Activated T-helper 9 cell treated with anti-CD3 and anti-CD28 coated beads, Interleukin-2, amount 50 U/mL, for 16 hours (primary cell): ENCODE measurements at regions not wholly inside any gene's neighbourhood (a gene's known extent, or its start where the extent isn't known, plus 50 kb on each side); places are given as distances from the start of the nearest gene placed in this dataset.
"Not testable (repeated sequence)": the region's sequence is repeated elsewhere in the genome, so short reads cannot be mapped to it uniquely, and the experiment has no call there.

Experiments
- DNase-seq: peaks from one replicate; pipeline ENCODE4 v3.0.0-alpha.2; 2020; ENCODE audit warnings: low read depth

DNA sequence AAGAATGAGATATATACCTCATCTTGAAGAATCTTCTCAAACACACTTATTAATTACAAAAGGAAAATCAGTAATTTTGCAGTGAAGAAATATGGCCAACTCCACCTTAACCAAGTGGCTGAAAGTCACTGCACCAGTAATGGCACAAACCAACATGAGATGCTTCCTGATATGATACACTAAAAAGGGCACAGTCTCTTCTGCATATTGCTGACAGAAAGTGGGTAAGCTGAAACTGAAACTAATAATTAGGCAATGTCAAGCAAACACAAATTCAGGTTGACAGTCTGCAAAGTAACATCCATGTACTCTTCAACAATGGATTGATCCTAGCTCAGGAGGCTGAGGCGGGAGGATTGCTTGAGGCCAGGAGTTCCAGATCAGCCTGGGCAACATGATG lies 56.1 kb downstream of the ZNF22 start:
- DNase-seq: not testable (repeated sequence)

DNA sequence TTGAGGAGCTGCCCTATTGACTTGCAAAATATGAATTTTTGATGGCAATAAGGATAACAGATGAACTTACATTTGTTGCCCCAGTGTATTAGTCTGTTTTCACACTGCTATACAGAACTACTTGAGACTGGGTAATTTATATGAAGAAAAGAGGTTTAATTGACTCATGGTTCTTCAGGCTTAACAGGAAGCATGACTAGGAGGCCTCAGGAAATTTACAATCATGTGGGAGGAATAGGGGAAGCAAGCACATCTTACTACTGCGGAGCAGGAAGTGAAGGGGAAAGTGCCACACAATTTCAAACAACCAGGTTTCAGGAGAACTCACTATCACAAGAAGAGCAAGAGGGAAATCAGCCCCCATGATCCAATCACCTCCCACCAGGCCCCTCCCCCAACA lies 57.9 kb downstream of the ZNF22 start:
- DNase-seq: no peak

DNA sequence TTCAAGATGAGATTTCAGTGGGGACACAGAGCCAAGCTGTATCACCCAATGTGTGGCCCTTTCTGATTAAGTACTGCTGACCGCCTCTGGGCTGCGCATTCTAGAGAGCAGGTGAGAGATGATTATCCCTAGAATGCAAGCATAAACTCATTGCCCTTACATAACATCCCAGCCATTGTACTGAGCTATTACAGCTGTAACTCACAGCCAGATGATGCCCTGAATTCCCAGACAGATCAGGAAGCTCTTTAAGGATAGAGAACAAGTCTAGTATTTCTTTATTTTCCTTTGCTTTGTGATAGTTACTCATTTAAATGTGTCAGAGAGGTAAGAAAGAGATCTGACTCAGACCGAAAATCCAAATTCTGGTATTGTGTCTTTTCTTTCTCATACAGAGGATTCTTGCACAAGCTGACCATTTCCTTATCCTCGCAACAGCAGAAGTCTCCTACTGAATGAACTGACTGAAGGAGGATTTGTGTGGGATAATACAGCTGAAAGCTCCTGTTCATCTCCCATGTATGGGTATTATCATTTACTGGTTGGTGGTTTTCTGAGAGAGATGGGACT lies 58.4 kb downstream of the ZNF22 start:
- no peak for DNase-seq

DNA sequence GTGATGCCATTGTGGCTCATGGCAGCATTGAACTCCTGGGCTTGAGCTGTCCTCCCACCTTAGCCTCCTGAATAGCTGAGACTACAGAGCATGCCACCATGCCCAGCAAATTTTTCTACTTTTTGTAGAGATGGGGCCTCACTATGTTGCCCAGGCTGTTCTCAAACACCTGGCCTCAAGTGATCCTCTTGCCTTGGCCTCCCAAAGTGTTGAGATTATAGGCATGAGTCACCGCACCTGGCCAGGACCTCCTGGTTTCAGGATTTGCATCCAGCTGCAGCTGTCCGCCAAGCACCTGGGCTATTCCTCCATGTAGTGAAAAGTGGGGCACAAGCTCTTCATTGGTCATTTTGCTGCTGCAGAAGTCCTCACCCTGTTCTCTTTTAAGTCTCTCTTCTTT lies 58.9 kb downstream of the ZNF22 start:
- no peak for DNase-seq

DNA sequence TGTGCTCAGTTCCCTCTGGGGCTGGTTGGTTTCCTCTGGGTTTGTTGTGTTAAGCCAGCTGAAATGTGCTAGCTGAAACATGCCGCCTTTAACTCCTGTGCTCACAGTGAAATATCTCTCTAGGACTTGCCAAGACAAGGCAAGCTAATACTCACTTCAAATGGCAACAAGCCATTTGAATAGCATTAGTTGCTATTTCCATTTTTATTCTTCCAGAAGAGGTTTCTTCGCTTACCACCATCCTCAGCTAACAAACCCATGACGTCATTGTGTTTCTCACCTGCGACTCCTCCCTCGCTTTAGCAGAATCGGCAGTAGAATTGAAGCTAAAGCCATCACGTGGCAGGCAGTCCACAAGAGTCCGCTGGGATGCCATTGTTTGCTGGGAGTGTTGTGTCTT lies 61.3 kb downstream of the ZNF22 start:
- DNase-seq: no peak

DNA sequence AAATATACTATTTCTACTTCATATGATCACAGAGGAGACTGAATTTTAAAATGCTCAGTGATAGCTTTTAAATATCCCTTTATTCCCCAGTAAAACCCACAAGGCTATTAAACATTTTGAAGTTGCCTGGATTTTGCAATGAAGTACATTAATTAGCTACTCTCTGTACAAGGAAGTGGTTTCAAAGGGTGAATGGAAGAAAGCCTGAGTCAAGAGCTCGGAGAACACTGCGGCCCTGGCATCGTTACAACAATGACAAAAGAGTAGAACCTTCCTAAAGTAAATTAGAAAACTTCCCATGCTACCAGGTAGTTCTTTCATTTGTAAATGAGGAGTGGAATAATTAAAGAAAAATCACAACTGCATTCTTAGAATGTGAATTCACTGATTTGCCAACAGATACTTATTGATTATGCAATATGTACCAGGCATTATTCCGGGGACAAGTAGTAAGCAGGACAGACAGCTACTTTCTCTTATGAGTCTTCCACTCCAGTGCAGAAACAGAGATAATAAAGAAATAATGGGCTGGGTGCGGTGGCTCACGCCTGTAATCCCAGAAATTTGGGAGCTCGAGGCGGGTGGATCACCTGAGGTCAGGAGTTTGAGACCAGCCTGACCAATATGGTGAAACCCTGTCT lies 63.0 kb downstream of the ZNF22 start:
- DNase-seq: no peak

DNA sequence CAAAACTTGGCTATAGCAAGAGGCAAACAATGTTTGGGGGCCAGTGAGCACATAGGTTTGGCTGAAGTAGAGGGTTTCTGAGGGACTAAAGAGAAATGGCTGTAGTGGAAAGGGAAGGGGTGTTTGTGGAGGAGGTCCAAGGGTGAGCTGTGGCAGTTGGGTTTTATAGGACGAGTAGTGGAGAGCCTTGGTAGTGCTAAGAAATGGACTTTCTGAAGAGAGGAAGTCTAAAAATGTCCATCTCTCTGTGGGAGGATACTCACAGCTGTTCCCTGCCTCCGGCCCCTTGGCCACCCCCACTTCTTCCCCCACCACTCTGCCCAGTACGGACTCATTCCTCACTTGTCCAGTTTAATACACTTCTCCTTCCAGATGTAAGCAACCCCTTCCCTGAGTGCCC lies 64.3 kb downstream of the ZNF22 start:
- DNase-seq: no peak

DNA sequence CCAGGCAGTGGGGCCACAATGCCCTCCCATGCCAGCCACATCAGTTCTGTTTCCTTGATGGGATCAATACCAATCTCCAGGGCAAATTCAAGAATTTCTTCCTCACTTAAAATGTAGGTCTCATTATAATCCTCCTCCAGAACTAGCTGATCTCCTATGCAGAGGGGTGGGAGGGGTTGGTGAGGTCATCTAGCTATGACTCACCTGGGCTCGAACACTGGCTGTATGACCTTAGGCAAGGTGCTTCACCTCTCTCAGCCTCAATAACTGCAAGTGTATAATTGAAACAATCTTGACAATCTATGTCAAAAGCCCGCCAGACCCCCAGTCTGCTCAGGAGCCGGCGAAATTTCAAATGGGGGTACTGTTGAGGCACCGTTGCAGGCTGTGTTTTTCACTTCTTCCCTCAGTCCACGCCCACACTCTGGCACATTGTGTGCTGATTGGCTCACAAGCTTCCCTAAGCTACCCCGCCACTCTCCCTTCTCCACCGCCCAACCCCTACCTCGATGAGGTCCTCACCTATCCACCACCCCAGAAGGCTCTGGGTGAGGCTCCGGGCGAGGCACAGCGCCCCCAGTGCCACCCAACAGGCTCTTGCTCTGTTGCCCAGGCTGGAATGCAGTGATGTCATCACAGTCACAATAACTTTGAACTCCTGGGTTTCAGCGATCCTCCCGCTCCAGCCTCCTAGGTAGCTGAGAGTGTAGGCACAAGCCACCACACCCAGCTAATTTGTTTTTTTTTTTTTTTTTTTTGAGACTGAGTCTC lies 70.5 kb downstream of the ZNF22 start:
- DNase-seq: no peak

DNA sequence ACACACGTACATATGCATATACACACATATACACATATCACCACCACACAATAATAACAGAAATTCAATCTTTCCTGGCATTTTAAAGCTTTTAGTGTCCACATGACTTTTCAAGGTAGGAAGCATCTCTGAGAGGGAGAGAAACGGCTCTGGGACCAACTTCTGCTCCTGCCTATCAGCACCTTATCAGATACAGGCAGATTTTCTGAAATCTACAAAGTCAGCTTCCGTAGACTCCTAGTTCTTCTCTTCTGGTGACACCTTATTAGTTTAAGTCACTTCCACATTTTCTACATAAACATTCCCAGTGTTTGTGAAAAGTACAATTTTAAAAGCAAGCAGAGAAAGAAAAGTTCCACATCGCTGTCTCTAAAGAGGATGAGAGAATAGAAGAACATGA lies 74.5 kb downstream of the ZNF22 start:
- DNase-seq: no peak

DNA sequence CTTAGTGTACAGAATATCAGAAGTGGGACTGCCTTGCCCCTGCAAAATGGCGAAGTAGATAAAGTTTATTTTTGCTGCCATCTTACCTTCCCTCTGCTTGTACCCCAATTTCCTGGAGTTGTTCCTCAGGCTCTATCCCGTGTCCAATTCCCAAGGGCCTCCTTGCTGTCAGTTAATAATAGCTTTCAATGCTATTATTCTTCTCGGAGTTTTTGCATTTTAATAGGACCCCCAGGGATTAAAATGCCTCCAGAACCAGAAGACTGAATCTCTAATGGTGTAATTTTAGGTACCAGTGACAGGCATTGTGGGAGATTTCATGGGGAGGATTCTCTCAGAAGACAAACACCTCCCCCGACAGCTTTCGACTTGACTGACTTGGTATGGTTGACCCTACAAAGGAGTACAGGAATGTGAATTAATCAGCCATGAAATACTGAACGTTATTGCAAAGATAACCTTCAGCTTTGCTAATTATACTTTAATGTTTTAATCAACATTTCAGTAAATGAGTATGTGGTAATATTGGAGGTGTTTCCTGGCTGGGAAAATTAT lies 75.2 kb downstream of the ZNF22 start:
- DNase-seq: no peak

DNA sequence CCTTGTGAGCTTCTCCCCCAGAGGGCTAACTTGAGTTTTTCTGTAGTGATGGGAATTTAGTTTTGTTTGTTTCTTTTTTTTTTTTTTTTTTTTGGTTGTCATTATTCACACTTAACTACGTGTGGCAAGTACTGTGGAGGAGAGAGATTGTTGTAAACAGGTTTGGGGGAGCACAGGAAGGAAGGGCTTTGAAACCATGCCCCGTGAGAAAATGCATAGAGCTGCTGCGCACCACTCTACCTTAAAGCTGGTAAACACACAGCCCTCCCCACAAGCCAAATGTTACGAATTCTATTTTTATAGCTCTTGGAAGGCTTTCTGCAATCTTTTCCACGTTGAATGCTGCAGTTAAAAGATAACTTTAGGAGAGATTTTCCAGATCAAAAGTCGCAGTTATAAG lies 76.2 kb downstream of the ZNF22 start:
- DNase-seq: no peak

DNA sequence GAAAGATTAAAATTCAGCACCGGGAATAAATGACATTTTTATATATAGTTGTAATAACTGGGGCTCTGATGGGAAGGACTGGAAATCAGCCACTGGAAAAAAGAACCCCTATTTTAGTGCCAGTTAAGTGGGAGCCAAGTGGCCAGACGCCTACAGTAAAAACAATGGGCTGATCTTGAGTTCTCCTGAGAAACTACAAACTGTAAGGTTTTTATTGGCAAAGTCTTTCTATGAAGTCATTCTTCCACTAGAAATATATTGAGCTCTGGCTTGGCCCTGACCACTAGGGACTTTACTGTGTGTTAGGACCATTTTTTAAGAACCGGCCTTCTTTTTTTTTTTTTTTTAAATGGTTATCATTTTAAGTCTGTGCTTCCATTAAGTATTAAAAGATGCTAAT lies 79.6 kb downstream of the ZNF22 start:
- no peak for DNase-seq

DNA sequence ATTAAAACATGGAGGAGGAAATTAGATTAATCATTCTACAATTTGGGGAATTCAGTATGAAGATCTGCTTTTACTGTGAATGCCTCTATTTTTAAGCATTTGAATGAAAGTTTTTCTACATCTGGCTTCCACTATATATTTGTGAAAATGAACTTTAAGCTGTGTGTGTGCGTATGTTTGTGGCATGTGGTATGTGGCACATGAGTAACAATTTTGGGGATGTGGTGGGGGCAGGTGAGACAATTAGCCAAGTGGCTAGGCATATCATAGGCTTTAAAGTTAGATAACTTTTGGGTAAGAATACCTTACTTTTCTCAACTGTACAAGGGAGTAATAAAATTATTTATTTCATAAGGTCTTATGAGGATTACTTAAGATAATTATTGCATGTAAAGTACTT lies 81.5 kb downstream of the ZNF22 start:
- DNase-seq: no peak

DNA sequence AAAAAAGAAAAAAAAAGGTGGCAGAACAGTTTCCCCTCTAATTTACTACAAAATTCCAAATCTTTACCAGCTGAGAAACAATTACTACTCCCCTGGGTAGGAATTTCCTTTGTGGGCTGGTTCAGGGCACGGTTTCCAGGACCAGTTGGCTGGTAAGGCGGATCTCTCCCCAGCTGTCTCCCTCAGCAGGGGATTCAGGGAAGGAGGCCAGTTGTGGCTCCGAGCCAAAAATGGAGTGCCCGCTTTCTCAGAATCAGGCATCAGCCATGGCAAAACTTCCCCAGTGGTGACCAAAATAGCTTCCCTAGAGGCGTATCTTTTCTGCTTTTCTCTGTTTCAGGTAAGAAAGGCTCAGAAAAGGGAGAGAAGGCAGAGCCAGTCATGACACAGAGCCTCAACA lies 91.2 kb downstream of the ZNF22 start:
- DNase-seq: no peak

DNA sequence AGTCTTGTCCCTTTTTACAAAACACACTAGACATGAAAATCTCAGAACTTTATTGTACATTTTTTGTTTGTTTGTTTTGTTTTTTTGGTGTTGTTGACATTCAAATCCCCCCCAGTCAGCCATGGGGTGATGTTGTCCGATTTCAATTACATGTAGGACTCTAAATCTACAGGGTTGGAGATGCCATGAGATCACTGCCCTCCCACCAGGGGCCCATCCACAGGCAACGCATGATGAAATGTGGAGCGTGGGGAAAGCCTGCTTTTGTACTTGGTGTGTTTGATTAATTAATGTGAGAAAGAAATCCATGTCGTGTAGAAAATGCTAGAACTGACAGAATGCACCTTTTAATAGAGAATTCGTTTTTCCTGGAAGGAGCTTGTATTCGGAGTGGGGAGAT lies 93.2 kb downstream of the ZNF22 start:
- no peak for DNase-seq

DNA sequence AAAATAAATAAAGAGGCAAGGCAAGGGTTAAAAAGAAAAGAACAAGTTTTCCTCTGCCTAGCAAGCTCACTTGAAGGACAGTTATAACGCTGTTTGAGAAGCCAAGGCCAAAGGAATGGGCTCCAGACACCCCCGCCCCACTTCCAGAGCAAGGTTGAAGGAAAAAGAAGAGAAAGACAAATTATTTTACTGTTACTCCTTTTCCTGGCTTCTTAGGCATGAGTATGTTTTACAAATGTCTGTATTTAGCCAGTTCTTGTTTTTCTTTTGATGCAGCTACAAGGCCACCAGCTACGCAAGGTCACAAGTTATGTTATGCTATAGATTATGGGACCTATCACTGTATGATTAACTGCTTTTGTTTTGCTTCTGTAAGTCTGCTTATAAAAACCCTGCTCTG lies 94.6 kb downstream of the ZNF22 start:
- no peak for DNase-seq

DNA sequence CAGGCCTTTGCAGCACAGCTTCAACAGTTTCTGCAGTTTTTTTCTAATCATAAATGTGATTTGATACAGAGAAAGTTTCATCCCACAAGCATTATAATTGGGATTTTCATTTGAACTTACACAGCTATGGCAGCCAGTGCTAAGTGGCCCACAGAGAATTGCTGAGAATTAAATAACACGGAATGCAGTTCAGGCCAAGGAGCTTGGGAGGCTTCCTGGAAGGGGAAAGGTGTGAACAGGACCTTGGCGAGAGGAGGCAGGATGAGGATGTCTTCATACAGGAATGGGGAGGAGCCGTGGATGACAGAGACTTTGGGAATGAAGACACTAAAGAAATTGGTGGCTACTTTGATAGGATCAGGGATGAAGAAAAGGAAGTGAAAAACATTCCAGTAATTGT lies 95.3 kb downstream of the ZNF22 start:
- DNase-seq: no peak

DNA sequence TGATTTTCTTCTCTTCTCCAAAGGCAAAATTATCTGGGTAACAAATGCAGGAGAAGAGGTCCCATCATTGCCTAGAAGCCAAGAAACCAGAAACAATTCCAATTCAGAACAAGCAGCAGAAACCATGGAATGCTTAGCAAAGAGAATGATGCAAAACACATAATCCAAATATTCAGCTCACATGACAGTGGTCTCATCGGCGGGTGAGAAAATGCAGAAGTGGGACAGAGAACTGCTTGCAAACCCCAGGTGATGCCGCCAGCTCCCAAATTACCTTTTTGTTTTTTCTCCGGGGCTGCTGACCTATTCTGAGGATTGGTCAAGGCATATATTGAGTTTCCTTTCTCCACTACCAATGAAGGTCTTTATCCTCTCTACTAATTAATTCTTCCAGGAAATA lies 99.7 kb downstream of the ZNF22 start:
- no peak for DNase-seq

DNA sequence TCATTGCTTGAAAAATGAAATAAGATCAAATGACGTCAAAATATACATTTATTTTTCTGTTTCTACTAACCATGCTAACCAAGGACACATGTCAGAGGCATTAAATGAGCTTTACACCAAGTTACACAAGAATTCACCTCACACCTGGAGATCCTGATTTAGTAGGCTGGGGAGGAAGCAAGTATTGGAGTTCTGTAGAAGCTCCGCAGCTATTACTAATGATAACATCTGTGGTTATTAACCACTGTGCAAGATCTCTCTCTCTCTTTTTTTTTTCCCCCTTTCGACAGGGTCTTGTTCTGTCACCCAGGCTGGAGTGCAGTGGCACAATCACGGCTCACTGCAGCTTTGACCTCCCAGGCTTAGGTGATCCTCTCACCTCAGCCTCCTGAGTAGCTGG lies 104.0 kb downstream of the ZNF22 start:
- DNase-seq: no peak

DNA sequence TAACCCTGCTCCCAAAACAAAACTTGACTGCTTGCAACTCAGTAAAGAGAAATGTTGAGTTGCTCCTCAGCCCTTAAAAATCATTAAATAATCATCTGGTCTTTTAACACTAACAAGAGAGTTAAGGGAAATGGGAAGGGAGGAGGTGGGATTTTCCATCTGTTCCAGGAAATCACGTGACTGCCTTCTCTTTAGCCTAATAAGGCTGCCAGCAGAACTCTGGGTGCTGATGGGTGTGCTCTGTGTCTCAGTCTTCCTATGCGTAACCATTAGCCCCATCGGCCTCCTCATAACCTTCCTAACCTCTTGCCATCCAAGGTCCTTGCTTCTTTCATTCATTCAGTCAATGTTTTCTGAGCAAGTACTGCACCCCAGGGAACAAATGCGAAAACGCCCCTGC lies 104.6 kb downstream of the ZNF22 start:
- not testable (repeated sequence) for DNase-seq

DNA sequence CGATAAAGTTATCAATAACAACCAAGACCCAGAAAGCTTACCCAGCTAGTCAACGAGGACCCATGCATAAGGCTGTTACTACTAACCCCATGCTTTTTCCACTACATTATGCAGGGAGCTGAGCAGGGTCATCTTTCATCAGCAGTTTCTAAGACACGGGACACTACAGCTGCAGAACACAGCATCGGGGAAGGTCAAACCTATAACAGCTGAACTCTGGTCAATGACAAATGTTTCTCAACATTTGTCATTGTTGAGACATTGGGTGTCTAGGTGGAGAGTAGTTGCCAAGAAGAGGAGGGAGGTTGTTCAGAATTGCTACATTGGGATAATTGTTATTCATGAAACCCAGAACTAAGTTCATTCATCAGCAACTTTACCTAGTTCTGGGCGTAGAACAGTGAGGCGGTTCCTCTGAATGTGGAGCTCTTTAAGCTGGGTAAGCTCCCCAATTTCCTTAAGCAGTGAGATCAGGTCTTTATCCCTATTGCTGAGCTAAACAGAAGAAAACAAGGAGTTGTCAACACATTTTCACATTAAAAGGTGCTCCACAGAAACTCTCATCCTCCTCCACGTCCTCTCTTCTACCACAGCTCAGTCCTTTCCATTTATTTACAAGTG lies 105.6 kb downstream of the ZNF22 start:
- no peak for DNase-seq

DNA sequence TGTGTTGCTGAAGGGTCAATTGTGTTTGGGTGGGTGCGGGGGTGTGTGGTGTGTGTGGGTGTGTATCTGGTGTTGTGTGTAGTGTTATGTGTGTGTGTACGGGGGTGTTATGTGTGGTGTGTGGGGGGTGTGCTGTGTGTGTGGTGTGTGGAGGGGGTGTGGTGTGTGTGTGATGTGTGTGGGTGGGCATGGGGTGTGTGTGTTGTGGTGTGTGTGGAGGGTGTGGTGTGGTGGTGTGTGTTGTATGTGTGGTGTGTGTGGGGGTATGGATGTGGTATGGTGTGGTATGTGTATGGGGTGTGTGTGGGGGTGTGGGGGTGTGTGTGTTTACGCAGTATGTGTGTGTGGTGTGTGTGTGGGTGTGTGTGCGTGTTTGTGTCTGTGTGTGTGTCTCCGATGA lies 110.8 kb downstream of the ZNF22 start:
- no peak for DNase-seq

DNA sequence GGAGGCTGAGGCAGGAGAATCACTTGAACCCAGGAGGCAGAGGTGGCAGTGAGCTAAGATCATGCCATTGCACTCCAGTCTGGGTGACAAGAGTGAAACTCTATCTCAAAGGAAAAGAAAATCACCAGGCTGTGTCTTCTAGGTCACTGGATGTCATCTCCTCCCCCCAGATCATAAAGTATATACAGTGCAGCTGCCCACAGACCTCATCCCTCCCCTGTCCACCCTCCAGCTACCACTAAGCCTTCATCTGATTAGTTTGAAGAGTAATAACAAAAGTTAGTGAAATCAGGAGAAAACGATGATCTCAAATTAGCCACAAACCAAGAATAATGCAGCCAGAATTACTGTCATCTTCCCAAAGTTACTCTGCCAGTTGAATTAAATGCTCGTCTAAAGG lies 117.2 kb downstream of the ZNF22 start:
- DNase-seq: not testable (repeated sequence)
